Left colon (tissue), 2 donors: ENCODE measurements at regions not wholly inside any gene's neighbourhood (a gene's known extent, or its start where the extent isn't known, plus 50 kb on each side); places are given as distances from the start of the nearest gene placed in this dataset.

Source experiments
- ATAC-seq: fragments of 200-7000 bp; cut with Tn5 transposase; one replicate; pipeline ENCODE4 v1.9.1; 2020; ENCODE audit warnings: mild to moderate bottlenecking, moderate library complexity
- DNase-seq, 2 donors: peaks; one replicate each; pipeline ENCODE4 v3.0.0-alpha.2; 2020
- intact Hi-C, 2 donors: fragments of 100-400 bp; cut with DNase I in 1 of 2; cut with micrococcal nuclease in 1 of 2; formaldehyde crosslinking; loops; one replicate each; pipeline versions ENCODE4 v1.11.2 to v1.14.0; 2022; cut with DNase I, micrococcal nuclease
- donor health status: DM: no; HTN: no; CAD: no.
- donor health status: DM: yes; HTN: yes; CAD: no.

GRCh38 chr14:101134851-101135433 lies 231.4 kb upstream of the RTL1 start:
- intact Hi-C loops = no loop called here
- ATAC-seq = no peak

GRCh38 chr14:101135796-101136742 lies 232.5 kb upstream of the RTL1 start:
- no peak for ATAC-seq
- intact Hi-C loops = no loop called here

More at GRCh38 chr14:101134851-101135433, 231.4 kb upstream of the RTL1 start:
- peak in 1 of 2 donors; percentile 14 for DNase-seq

GRCh38 chr14:101137234-101137633 lies 233.7 kb upstream of the RTL1 start:
- DNase-seq = no peak
- intact Hi-C loops = no loop called here
- no peak for ATAC-seq

More at GRCh38 chr14:101135796-101136742, 232.5 kb upstream of the RTL1 start:
- no peak for DNase-seq

GRCh38 chr14:101147848-101148247 lies 244.3 kb upstream of the RTL1 start:
- intact Hi-C loops = no loop called here
- DNase-seq (no peak), ATAC-seq (no peak)

DNA sequence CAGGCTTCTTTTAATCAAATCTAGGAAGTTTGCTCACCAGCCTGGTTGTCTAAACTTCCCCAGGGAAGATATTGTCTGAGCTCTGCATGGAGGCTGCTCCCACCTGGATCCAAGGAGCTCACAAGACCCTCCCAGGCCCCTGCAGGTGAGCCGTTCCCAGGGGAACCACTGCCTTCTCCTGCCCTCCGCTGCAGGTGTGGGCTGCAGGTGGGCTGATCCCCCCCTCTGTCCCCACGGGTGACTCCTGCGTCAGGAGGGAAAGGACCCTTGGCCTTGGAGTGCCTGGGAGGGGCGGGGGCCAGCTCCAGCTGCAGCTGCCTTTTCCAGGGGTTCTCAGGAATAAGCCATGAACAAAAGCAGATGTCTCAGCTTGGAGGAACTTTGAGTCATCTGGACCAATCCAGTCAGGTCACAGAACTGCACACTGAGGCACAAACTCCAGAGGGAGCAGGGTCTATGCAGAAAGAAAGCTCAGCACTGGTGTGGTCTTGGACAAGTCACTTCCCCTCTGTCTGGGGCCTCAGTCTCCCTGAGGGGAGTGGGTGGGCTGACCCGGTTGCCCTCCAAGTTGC lies 246.6 kb upstream of the RTL1 start:
- no peak for DNase-seq
- no peak for ATAC-seq
- intact Hi-C loops = no loop called here

GRCh38 chr14:101151226-101151926 lies 247.9 kb upstream of the RTL1 start:
- ATAC-seq (no peak), DNase-seq (no peak)
- intact Hi-C loops = no loop called here

DNA sequence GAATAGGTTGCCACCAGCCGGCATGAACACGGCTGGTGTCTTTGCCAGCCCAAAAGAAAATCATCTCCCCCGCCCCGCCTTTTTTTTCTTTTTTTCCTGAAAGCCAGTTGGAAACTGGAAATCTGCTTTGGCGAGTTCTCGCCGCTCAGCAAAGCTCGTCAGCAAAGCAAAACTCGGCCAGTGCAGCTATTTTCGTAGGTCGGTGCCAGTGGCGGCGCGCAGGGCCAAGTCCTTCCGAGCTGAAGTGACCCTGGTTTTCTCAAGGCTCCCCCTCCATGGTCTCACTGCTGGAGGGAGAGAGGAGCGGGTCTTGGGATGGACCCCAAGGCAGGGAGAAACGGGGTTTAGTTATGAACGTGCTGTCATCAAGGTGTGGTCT lies 248.4 kb upstream of the RTL1 start:
- intact Hi-C loops = no loop called here
- ATAC-seq (no peak), DNase-seq (no peak)

DNA sequence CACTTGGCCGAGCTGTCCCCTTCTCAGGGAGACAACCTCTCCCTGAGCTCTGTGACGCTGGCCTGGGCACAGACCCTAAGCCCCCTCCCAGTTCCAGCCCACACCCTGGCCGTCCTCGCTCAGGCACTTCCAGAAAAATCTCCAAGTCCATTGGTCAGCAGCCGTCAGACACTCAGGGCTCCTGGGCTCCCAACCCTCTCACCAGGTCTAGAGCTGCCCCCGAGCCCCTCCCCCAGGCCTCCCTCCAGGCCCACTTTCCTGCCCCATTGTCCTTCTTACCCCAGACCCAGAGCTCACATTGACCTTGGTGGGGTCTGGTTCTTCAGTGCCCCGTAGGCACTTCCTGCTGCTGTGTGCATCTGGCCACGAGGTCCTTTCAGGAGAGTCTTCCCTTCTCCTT lies 249.3 kb upstream of the RTL1 start:
- no peak for DNase-seq
- intact Hi-C loops = no loop called here
- no peak for ATAC-seq

- intact Hi-C loops = no loop called here
- no peak for ATAC-seq
Measured at GRCh38 chr14:101153691-101154090, 250.2 kb upstream of the RTL1 start.

GRCh38 chr14:101155575-101155974 lies 252.1 kb upstream of the RTL1 start:
- intact Hi-C loops = no loop called here
- no peak for ATAC-seq
- no peak for DNase-seq

More at GRCh38 chr14:101153691-101154090, 250.2 kb upstream of the RTL1 start:
- no peak for DNase-seq

- DNase-seq (no peak), ATAC-seq (no peak)
- intact Hi-C loops = no loop called here
Measured at GRCh38 chr14:101167428-101167827, 263.9 kb upstream of the RTL1 start.

DNA sequence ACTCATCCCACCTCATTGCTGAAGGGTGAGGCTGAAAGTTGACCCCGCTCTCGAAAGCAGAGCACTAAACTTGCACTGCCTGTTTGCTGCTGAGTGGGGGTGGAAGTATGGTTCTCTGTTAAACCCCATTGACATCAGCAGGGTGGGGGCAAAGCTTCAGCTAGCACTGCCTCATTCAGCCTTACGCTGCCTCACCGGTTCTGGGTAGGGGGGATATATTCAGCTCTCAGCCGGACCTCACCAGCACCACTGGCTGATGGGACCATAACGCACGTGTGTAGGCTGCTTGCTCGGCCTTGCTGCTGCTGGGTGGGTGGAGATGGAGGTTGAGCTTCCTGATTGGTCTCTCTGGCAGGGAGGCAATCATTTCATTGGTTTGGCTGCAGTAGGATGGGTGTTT lies 265.7 kb upstream of the RTL1 start:
- intact Hi-C loops = no loop called here
- DNase-seq = no peak
- no peak for ATAC-seq

- intact Hi-C loops = no loop called here
- no peak for DNase-seq
- no peak for ATAC-seq
Measured at GRCh38 chr14:101171650-101172049, 268.1 kb upstream of the RTL1 start.

DNA sequence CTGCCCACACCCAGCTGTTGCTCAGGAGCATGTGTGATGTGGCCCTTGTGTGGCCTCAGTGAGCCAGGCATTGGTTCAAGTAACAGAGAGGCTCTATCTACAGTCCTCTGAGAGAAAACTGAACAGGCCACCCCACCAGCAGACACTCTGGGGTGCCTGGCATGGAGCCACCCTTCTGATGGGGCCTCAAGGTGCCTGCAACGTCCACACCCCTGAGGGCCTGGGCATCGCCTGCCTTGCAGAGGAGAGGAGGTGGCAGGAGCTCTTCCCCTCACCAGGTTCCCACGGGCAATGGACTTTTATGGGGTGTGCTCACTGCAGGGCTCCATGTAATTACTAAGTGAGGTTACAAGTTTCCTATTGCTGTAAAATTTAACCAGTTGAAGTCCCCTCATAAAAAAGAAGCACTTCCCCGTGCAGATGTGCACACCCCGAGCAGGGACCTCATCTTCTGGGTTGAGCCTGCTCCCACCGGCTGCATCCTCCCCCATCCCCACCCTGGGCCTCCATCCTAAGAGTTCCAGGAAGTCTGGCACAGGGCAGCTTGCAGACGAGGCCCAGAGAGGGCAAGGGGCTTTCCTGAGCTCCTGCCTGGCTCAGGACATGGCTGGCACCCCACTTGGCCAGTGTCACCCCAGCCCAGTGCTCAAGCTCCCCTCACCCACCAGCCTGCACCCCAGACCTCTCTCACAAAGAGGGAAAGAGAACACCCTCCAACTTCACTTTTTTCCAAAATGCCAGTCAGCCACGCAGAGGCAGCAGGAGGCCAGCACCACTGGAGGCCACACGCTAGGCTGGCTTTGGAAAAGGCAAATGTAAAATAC lies 270.4 kb upstream of the RTL1 start:
- ATAC-seq (peak; percentile 35), DNase-seq (no peak)
- intact Hi-C loops = no loop called here

DNA sequence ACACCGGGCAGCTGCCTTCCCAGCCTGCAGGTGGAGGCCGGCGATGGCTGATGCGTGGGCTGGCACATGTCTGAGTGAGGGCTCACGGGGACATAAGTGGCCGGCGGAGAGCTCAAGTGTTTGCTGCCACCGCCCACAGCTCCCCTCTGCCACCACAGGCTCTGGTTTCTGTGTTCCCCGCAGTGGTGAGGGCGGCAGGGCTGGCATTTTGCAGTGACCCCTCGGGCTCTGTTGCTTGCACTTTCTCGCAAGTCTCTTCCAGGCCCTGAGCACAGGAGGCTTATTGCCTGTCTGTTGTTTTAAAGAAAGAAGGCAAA lies 271.0 kb upstream of the RTL1 start:
- ATAC-seq (no peak), DNase-seq (no peak)
- intact Hi-C loops = no loop called here

DNA sequence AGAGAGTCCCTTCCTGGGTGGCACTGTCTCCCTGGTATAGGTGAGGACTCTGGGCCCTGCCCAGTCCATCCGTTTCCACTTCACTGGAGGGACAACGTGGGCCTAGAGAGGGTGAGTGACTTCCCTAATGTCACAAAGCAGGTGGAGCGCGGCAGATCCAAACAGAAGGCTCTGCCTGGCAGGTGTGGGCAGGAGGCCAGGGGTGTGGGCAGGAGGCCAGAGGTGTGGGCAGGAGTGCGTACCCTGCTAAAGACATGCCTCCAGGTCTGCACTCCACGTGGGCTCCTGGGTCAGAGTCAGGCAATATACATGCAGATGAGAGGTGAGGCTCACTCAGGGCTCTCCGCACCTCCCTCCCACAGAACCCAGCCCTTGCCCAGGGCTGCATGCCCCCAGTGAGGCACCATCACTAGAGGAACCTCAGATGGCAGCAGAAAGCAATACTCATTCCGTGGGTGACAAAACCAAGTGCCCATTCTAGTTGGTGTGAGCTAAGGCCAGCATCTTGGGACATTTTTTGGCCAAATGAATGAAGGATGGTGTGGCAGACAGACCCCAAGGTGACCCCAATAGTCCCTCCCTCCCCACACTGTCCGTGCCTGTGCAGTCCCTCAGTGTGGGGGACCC lies 271.6 kb upstream of the RTL1 start:
- DNase-seq = no peak
- intact Hi-C loops = no loop called here
- ATAC-seq = peak; percentile 19

DNA sequence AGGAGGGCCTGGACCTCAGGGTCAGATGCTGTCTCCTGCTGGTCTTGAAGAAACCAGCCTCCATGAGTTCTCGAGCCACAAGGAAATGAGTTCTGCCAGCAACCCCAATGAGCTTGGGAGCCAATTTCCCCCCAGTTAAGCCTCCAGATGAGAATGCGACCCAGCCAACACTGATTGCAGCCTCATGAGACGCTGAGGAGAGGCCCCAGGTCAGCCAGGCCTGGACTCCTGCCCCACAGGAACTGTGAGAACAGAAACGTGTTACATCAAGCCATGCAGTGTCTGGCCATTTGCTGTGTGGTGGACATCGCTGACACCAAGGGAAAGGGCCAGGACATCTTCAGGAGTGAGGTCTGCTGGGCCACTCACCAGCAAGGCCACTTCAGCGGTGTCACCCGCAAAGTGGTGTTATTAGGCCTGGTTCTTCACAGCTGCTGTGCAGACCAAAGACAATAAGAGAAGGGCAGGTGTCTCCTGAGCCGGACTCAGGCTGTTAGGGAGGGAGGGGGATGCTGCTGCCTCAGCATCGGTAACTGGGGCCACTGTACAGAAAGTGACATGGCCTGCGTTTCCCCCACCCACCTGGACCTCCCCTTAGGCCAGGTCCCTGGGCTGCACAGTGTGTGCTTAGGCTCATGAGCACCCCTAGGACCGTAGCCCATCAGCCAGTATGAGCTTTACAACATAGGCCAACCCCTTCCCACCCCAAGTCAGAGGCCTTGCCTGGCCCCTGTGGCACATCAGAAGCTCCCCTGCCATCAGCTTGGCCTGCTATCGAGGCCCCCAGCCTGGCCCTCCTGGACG lies 272.4 kb upstream of the RTL1 start:
- DNase-seq = no peak
- intact Hi-C loops = no loop called here
- ATAC-seq = no peak
